OCI-LY1 (cell line): ENCODE measurements at regions not wholly inside any gene's neighbourhood (a gene's known extent, or its start where the extent isn't known, plus 50 kb on each side); places are given as distances from the start of the nearest gene placed in this dataset.

Source experiments
- H2AFZ ChIP-seq: fragments of 200-600 bp; sonication (generic), shearing (Covaris generic); 2 replicates; pipeline ENCODE4 v1.6.0; 2014; ENCODE audit warnings: antibody characterized with exemption, mild to moderate bottlenecking, low read length
- H3F3A ChIP-seq: fragments of 200-600 bp; sonication (generic), shearing (Covaris generic); 2 replicates; pipeline ENCODE4 v1.6.0; 2014; ENCODE audit warnings: mild to moderate bottlenecking, antibody characterized with exemption, low read length, moderate library complexity; ENCODE audit not compliant: insufficient read depth
- H3K27ac ChIP-seq: fragments of 200-600 bp; sonication (generic); 2 replicates; pipeline ENCODE4 v1.5.1; 2014; ENCODE audit warnings: low read length, mixed run types, mild to moderate bottlenecking, low read depth; ENCODE audit not compliant: poor library complexity, severe bottlenecking
- H3K27me3 ChIP-seq: fragments of 200-600 bp; sonication (generic); 2 replicates; pipeline ENCODE4 v1.6.0; 2014; ENCODE audit warnings: antibody characterized with exemption, mild to moderate bottlenecking, low read length, moderate library complexity; ENCODE audit not compliant: insufficient read depth
- H3K36me3 ChIP-seq: fragments of 200-600 bp; sonication (generic); 2 replicates; pipeline ENCODE4 v1.6.1; 2014; ENCODE audit warnings: mild to moderate bottlenecking, antibody characterized with exemption, low read length, moderate library complexity, mixed read lengths; ENCODE audit not compliant: insufficient read depth
- H3K4me1 ChIP-seq: fragments of 200-600 bp; sonication (generic); 2 replicates; pipeline ENCODE4 v1.5.1; 2014; ENCODE audit warnings: mild to moderate bottlenecking, low read length, moderate library complexity; ENCODE audit not compliant: insufficient read depth, severe bottlenecking
- H3K4me2 ChIP-seq: fragments of 200-600 bp; sonication (generic), shearing (Covaris generic); 2 replicates; pipeline ENCODE4 v1.6.1; 2014; ENCODE audit warnings: low read length
- H3K4me3 ChIP-seq: fragments of 200-600 bp; sonication (generic); 2 replicates; pipeline ENCODE4 v1.5.1; 2014; ENCODE audit warnings: low read length, low read depth, mild to moderate bottlenecking, mixed read lengths; ENCODE audit not compliant: poor library complexity, severe bottlenecking
- H3K79me2 ChIP-seq: fragments of 200-600 bp; shearing (Covaris generic); 2 replicates; pipeline ENCODE4 v1.6.1; 2016; ENCODE audit warnings: mixed run types, low read length, mixed read lengths; ENCODE audit not compliant: insufficient read depth
- H3K9ac ChIP-seq: fragments of 200-600 bp; sonication (generic), shearing (Covaris generic); 2 replicates; pipeline ENCODE4 v1.6.1; 2014; ENCODE audit warnings: mild to moderate bottlenecking, low read length, mixed read lengths
- H3K9me2 ChIP-seq: fragments of 200-600 bp; sonication (generic), shearing (Covaris generic); 2 replicates; pipeline ENCODE4 v1.6.1; 2014; ENCODE audit warnings: low read depth, mild to moderate bottlenecking, low read length, mixed read lengths
- H3K9me3 ChIP-seq: fragments of 200-600 bp; shearing (Covaris generic); 2 replicates; pipeline ENCODE4 v1.6.1; 2014; ENCODE audit warnings: low read length, mixed read lengths
- H4K20me1 ChIP-seq: fragments of 200-600 bp; sonication (generic), shearing (Covaris generic); 2 replicates; pipeline ENCODE4 v1.6.0; 2016; ENCODE audit warnings: mild to moderate bottlenecking, low read length; ENCODE audit not compliant: insufficient read depth
- EZH2 ChIP-seq: fragments of 200-600 bp; sonication (generic), shearing (Covaris generic); IDR thresholded peaks from 2 replicates; pipeline ENCODE4 v1.8.0; 2017; ENCODE audit warnings: borderline replicate concordance, mixed run types, mild to moderate bottlenecking, antibody characterized with exemption, low read length, moderate library complexity, mixed read lengths
- TF ChIP-seq, protein P1 (sequence below): fragments of 200-600 bp; sonication (generic), shearing (Covaris generic); IDR thresholded peaks from 2 replicates; pipeline ENCODE4 v1.5.1; 2017; ENCODE audit warnings: mild to moderate bottlenecking, antibody characterized with exemption, low read length, moderate library complexity, mixed read lengths

DNA sequence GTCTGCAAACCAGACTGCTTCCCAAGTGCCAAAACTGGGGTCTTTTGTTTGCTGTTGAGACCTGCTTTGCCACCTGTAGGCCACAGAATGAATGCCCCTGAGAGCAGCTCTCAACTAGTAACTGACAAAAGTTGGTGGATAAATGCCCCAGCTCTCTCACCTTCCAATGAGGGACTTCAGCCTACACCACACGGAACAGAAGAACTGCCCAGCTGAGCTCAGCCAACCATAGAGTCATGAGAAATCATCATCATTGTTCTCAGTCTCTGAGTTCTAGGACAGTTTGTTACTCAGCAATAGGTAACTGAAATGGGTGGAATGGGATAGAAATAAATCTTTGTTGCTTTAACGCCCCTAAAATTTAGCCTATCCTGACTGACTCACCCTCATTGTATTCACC is 59.1 kb upstream of the MRI1 start:
- H2AFZ ChIP-seq, result no peak overlapping the region
- no peaks in the 10 kb centered on the region for H3K27me3 ChIP-seq

DNA sequence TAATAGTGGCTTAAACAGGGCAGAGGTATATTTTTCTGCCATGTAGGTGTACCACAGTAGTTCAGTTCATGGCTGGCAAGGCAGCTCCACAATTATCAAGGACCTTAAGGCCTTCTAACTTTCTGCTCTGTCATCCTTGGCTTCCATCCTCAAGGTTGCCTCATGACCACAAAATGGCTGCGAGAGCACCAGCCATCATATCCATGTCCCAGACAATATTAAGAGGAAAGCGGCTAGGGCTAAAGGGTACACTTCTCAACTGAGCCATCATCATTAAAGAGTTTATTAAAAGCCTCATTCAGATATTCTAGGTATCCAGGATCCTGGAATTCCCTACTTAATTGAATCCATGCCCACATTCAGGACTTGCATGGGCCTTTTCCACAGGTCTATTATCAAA is 62.7 kb upstream of the MRI1 start:
- Histone ChIP-seq H3K9ac (no peak overlapping the region), H3K9me3 (0 out of 2 replicates have a peak, but pooled peaks cover 4% of the 10 kb centered on the region), H3K36me3 (no peaks in the 10 kb centered on the region; the same call in 1 of the 2 replicates), H3K4me2 (no peak overlapping the region), H3K79me2 (no peaks in the 10 kb centered on the region), H3K4me1 (no peaks in the 10 kb centered on the region), H3K9me2 (no peaks in the 10 kb centered on the region), H3K27me3 (no peaks in the 10 kb centered on the region), H4K20me1 (no peaks in the 10 kb centered on the region), H2AFZ (no peak overlapping the region), H3K4me3 (no peak overlapping the region), H3F3A (no peaks in the 10 kb centered on the region), H3K27ac (no peak overlapping the region)
- TF ChIP-seq EZH2, result no peak
- TF ChIP-seq, protein P1, sequence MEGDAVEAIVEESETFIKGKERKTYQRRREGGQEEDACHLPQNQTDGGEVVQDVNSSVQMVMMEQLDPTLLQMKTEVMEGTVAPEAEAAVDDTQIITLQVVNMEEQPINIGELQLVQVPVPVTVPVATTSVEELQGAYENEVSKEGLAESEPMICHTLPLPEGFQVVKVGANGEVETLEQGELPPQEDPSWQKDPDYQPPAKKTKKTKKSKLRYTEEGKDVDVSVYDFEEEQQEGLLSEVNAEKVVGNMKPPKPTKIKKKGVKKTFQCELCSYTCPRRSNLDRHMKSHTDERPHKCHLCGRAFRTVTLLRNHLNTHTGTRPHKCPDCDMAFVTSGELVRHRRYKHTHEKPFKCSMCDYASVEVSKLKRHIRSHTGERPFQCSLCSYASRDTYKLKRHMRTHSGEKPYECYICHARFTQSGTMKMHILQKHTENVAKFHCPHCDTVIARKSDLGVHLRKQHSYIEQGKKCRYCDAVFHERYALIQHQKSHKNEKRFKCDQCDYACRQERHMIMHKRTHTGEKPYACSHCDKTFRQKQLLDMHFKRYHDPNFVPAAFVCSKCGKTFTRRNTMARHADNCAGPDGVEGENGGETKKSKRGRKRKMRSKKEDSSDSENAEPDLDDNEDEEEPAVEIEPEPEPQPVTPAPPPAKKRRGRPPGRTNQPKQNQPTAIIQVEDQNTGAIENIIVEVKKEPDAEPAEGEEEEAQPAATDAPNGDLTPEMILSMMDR, result no peak

More for the DNA sequence above, 59.1 kb upstream of the MRI1 start:
- TF ChIP-seq, protein P1, result no peak
- no peak for TF ChIP-seq EZH2
- Histone ChIP-seq H3K9ac (no peak overlapping the region), H3K9me2 (no peaks in the 10 kb centered on the region), H3K36me3 (no peaks in the 10 kb centered on the region; the same call in 1 of the 2 replicates), H3K79me2 (no peaks in the 10 kb centered on the region), H3K9me3 (0 out of 2 replicates have a peak, but pooled peaks cover 4% of the 10 kb centered on the region), H3K27ac (no peak overlapping the region), H3K4me3 (no peak overlapping the region), H3K4me1 (no peaks in the 10 kb centered on the region), H3F3A (no peaks in the 10 kb centered on the region), H3K4me2 (no peak overlapping the region), H4K20me1 (no peaks in the 10 kb centered on the region)

DNA sequence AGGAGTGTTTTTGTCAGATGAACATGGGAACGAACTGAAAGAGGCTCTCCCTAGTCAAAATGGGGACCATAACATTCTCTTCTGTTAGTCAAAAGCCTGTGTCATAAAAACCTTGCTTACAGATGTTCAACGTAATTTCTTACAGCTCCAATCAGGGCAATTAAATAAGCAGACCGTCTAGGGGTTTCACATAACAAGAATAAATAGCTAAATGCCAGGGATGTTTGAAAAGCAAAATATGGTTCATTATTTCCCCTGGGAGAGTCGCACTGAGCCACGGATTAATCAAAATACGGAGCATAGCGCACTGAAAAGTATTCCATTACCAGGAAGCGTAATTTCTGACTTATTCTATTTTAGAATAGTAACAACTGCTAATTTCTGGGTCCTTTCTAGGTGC is 63.7 kb upstream of the MRI1 start:
- H2AFZ ChIP-seq, result no peak overlapping the region

More for the DNA sequence above, 63.7 kb upstream of the MRI1 start:
- Histone ChIP-seq H3K36me3 (no peaks in the 10 kb centered on the region; the same call in 1 of the 2 replicates), H3K4me1 (no peaks in the 10 kb centered on the region), H3K4me3 (no peak overlapping the region), H3K9me2 (no peaks in the 10 kb centered on the region), H3K9ac (no peak overlapping the region), H3K9me3 (no peaks in the 10 kb centered on the region), H3K79me2 (no peaks in the 10 kb centered on the region), H4K20me1 (no peaks in the 10 kb centered on the region), H3K4me2 (no peak overlapping the region), H3K27me3 (no peaks in the 10 kb centered on the region; the same call in 1 of the 2 replicates), H3F3A (no peaks in the 10 kb centered on the region), H3K27ac (no peak overlapping the region)
- no peak for TF ChIP-seq EZH2
- TF ChIP-seq, protein P1, result no peak
